ENCODE measurements at regions not wholly inside any gene's neighbourhood (a gene's known extent, or its start where the extent isn't known, plus 50 kb on each side); places are given as distances from the start of the nearest gene placed in this dataset.

GRCh38 chr9:118336943-118337330 lies 632.7 kb downstream of the TLR4 start:
- no peak for TF ChIP-seq CSDC2 (CRISPR knock-in tag; IDR thresholded peaks at IDR 0.05)
- no peak for TF ChIP-seq SNAI2 (CRISPR knock-in tag; IDR thresholded peaks at IDR 0.05)
- TF ChIP-seq ARNTL (CRISPR knock-in tag; IDR thresholded peaks at IDR 0.05; ENCODE audit: borderline replicate concordance, low read depth) = no peak
- TF ChIP-seq, protein P1, sequence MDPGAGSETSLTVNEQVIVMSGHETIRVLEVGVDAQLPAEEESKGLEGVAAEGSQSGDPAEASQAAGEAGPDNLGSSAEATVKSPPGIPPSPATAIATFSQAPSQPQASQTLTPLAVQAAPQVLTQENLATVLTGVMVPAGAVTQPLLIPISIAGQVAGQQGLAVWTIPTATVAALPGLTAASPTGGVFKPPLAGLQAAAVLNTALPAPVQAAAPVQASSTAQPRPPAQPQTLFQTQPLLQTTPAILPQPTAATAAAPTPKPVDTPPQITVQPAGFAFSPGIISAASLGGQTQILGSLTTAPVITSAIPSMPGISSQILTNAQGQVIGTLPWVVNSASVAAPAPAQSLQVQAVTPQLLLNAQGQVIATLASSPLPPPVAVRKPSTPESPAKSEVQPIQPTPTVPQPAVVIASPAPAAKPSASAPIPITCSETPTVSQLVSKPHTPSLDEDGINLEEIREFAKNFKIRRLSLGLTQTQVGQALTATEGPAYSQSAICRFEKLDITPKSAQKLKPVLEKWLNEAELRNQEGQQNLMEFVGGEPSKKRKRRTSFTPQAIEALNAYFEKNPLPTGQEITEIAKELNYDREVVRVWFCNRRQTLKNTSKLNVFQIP (CRISPR knock-in tag; IDR thresholded peaks at IDR 0.05; ENCODE audit: borderline replicate concordance, low read depth) = no peak
- TF ChIP-seq ZC3H10 (CRISPR knock-in tag; IDR thresholded peaks at IDR 0.05) = no peak
- TF ChIP-seq ESRRG (CRISPR knock-in tag; IDR thresholded peaks at IDR 0.05) = no peak
- no peak for TF ChIP-seq ZNF565 (CRISPR knock-in tag; conservative IDR thresholded peaks at IDR 0.05; ENCODE audit: low read depth)
- no peak for TF ChIP-seq PPARA (CRISPR knock-in tag; IDR thresholded peaks at IDR 0.05; ENCODE audit: borderline replicate concordance)
- ATAC-seq = no peak

GRCh38 chr9:118360036-118360435 lies 655.8 kb downstream of the TLR4 start:
- no peak for TF ChIP-seq TSHZ2 (CRISPR knock-in tag; IDR thresholded peaks at IDR 0.05)
- TF ChIP-seq ZNF70 (CRISPR knock-in tag; IDR thresholded peaks at IDR 0.05) = no peak
- TF ChIP-seq ESRRG (CRISPR knock-in tag; IDR thresholded peaks at IDR 0.05) = no peak
- TF ChIP-seq ZNF8 (CRISPR knock-in tag; IDR thresholded peaks at IDR 0.05) = no peak
- no peak for TF ChIP-seq BACH2 (CRISPR knock-in tag; IDR thresholded peaks at IDR 0.05; ENCODE audit: borderline replicate concordance)
- no peak for ATAC-seq

DNA sequence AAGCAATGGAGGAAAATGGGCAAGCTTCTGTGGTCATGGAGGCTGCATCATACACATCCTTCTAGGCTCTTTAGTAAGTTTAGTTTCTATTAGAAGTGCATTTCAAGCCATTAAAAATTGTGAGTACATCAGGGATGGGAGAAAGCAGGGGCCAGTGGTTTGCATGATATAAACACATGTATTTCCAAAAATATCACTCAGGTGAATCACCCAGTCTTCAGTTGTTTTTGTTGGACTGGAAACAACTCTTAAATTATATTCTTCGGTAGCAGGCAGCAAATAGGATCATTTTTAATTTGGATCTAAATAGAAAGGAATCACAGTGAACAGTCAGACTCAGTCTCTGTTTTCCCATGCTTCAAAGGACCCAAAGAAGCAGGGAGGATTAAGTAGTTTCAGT lies 657.9 kb downstream of the TLR4 start:
- no peak for ATAC-seq

DNA sequence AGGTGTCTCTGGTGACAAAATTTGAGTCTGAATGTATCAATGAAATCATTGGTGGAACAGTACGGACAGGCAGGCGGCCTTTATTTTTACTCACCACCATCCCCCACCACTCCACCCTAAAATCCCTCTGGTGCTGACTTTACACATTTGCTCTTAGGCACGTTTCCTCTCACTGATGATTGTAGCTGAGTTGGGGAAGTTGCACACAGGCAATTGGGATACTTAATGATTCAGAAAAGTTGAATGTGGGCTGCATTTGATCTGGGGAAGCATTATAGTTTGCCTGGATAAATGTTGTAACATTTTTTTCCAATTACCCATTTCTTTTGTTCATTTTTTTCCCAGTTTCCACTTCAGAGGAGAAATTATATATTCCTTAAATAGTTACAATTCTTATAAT lies 658.4 kb downstream of the TLR4 start:
- ATAC-seq = no peak
- TF ChIP-seq ISL1 (CRISPR knock-in tag; IDR thresholded peaks at IDR 0.05) = no peak
- no peak for TF ChIP-seq TCF4 (CRISPR knock-in tag; IDR thresholded peaks at IDR 0.05; ENCODE audit: borderline replicate concordance)
- no peak for TF ChIP-seq GLIS3 (CRISPR knock-in tag; IDR thresholded peaks at IDR 0.05)
- no peak for TF ChIP-seq ZFP3 (CRISPR knock-in tag; IDR thresholded peaks at IDR 0.05)
- no peak for TF ChIP-seq CSRNP3 (CRISPR knock-in tag; IDR thresholded peaks at IDR 0.05)

More for the DNA sequence above, 657.9 kb downstream of the TLR4 start:
- no peak for TF ChIP-seq ISL1 (CRISPR knock-in tag; IDR thresholded peaks at IDR 0.05)
- no peak for TF ChIP-seq ZFP3 (CRISPR knock-in tag; IDR thresholded peaks at IDR 0.05)
- no peak for TF ChIP-seq ZC3H10 (CRISPR knock-in tag; IDR thresholded peaks at IDR 0.05)
- no peak for TF ChIP-seq GLIS3 (CRISPR knock-in tag; IDR thresholded peaks at IDR 0.05)
- no peak for TF ChIP-seq CSDC2 (CRISPR knock-in tag; IDR thresholded peaks at IDR 0.05)
- TF ChIP-seq ZNF70 (CRISPR knock-in tag; IDR thresholded peaks at IDR 0.05) = no peak
- no peak for TF ChIP-seq TCF4 (CRISPR knock-in tag; IDR thresholded peaks at IDR 0.05; ENCODE audit: borderline replicate concordance)
- TF ChIP-seq, protein P2, sequence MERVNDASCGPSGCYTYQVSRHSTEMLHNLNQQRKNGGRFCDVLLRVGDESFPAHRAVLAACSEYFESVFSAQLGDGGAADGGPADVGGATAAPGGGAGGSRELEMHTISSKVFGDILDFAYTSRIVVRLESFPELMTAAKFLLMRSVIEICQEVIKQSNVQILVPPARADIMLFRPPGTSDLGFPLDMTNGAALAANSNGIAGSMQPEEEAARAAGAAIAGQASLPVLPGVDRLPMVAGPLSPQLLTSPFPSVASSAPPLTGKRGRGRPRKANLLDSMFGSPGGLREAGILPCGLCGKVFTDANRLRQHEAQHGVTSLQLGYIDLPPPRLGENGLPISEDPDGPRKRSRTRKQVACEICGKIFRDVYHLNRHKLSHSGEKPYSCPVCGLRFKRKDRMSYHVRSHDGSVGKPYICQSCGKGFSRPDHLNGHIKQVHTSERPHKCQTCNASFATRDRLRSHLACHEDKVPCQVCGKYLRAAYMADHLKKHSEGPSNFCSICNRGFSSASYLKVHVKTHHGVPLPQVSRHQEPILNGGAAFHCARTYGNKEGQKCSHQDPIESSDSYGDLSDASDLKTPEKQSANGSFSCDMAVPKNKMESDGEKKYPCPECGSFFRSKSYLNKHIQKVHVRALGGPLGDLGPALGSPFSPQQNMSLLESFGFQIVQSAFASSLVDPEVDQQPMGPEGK (CRISPR knock-in tag; IDR thresholded peaks at IDR 0.05; ENCODE audit: borderline replicate concordance) = no peak
- TF ChIP-seq ZNF565 (CRISPR knock-in tag; conservative IDR thresholded peaks at IDR 0.05; ENCODE audit: low read depth) = no peak
